Stimulated activated memory B cell treated with anti-CD40 and anti-IgM and Interleukin-4, amounts not matched to agents 10 μg/mL and 1 μg/mL and 100 μg/mL, for 72 hours (primary cell): ENCODE measurements at regions not wholly inside any gene's neighbourhood (a gene's known extent, or its start where the extent isn't known, plus 50 kb on each side); places are given as distances from the start of the nearest gene placed in this dataset.

Experiments
- ATAC-seq: fragments of 150-1000 bp; cut with Tn5 transposase; 2 replicates; pipeline ENCODE4 v1.10.0; 2021
- H3K27ac Mint-ChIP-seq: one replicate; pipeline ENCODE4 v1.8.0; 2022; ENCODE audit warnings: mild to moderate bottlenecking, mixed read lengths
- H3K27me3 Mint-ChIP-seq: one replicate; pipeline ENCODE4 v1.8.0; 2022; ENCODE audit warnings: mixed read lengths
- H3K36me3 Mint-ChIP-seq: one replicate; pipeline ENCODE4 v1.8.0; 2022; ENCODE audit warnings: mixed read lengths
- H3K4me1 Mint-ChIP-seq: one replicate; pipeline ENCODE4 v1.8.0; 2022; ENCODE audit warnings: mixed read lengths
- H3K4me3 Mint-ChIP-seq: one replicate; pipeline ENCODE4 v1.8.0; 2022; ENCODE audit warnings: mild to moderate bottlenecking, moderate library complexity, mixed read lengths
- H3K9me3 Mint-ChIP-seq: one replicate; pipeline ENCODE4 v1.8.0; 2022; ENCODE audit warnings: mixed read lengths

DNA sequence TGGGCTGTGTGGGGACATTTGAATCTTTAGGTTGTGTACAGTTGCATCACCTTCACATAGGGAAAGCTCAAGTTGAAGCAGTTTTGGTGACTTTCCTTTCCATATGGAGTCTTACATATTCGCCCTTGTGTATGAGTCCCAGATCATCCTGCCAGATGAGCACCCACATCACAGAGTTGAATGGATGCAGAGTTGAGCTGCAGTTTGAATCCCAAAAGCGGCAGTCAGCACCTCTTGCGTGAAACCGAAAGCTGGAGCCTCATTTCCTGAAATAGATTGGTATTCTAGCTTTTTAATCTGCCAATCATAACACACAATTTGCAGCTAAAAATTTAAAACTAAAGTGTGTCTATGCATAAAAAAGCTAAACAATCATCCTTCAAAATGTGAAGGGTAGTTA is 162.9 kb upstream of the DIPK2B start:
- ATAC-seq, result no peak
- H3K36me3 Mint-ChIP-seq, result no peaks in the 10 kb centered on the region
- no peaks in the 10 kb centered on the region for H3K27me3 Mint-ChIP-seq
- H3K9me3 Mint-ChIP-seq, result peaks cover 6% of the 10 kb centered on the region
- no peak overlapping the region for H3K4me3 Mint-ChIP-seq
- no peak overlapping the region for H3K27ac Mint-ChIP-seq
- no peaks in the 10 kb centered on the region for H3K4me1 Mint-ChIP-seq

DNA sequence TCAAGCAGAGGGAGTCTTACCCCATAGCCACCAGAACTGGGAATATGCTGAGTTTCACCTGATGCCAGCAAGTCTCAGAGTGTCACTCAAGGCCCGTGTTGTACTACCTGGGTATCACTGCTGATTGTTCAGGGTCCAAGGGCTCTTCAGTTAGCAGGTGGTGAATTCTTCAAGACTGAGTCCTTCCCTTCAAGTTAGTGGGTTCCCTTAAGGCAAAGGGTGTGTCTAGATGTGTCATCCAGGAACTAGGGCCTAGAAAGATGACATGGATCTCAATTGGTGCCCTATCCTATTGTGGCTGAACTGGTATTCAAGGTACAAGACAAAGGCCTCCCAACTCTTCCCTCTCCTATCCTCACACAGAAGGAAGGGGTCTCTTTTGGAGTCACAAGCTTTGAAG is 159.9 kb upstream of the DIPK2B start:
- ATAC-seq, result no peak
- Mint-ChIP-seq H3K4me1 (no peaks in the 10 kb centered on the region), H3K4me3 (no peak overlapping the region), H3K27ac (no peak overlapping the region), H3K36me3 (no peaks in the 10 kb centered on the region), H3K27me3 (peaks cover 9% of the 10 kb centered on the region), H3K9me3 (no peaks in the 10 kb centered on the region)

DNA sequence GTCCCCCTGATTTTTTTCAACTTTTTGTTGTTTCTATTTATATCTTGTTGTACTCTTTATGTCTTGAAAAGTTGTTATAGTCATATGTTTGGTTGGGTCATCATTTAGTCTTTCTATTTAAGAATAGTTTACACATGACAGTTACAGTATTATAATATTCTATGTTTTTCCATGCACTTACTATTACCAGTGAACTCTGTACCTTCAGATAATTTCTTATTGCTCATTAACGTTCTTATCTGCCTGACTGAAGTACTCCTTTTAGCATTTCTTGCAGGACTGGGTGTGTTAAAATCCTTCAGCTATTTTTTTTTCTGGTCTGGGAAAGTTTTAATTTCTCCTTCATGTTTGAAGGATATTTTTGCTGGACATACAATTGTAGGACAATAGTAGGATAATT is 157.7 kb upstream of the DIPK2B start:
- Mint-ChIP-seq H3K27ac (no peak overlapping the region), H3K9me3 (no peaks in the 10 kb centered on the region), H3K36me3 (no peaks in the 10 kb centered on the region), H3K4me1 (no peaks in the 10 kb centered on the region), H3K27me3 (peaks cover 9% of the 10 kb centered on the region), H3K4me3 (no peak overlapping the region)
- ATAC-seq, result no peak

DNA sequence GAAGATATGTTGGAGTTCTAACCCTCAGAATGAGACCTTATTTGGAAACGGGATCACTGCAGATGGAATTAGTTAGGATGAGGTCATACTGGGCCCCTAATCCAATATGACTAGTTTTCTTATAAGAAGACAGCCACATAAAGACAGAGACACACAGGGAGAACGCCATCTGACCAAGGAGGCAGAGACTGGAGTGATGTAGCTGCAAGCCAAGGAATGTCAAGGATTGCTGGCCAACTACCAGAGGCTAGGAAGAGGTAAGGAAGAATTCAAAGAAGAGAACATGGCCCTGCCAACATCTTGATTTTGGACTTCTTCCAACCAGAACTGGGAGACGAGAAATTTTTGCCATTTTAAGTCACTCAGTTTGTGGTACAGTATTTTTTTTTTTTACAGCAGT is 152.8 kb upstream of the DIPK2B start:
- Mint-ChIP-seq H3K27me3 (peaks cover 9% of the 10 kb centered on the region), H3K9me3 (peaks cover 5% of the 10 kb centered on the region), H3K4me3 (no peak overlapping the region), H3K36me3 (no peaks in the 10 kb centered on the region), H3K27ac (no peak overlapping the region), H3K4me1 (no peaks in the 10 kb centered on the region)
- ATAC-seq, result no peak

DNA sequence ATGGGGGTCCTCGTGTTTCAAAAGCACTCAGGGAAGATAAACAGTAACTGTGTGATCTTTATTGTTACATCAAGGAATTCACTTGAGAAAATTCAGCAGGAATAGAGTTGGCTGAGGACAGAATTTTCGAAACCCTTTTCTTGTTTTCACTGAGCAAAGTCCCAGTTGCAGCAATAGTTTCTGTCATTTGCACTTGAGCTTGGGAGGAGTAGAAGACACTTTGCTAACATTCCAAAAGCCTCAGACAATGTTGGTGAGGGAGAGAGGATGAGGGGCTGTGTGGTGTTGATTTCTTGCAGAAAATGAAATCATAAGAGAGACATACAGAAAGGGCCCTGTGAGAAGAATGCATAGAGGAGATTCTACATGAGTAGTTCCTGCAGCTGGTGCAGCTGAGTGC is 151.9 kb upstream of the DIPK2B start:
- no peak for ATAC-seq

DNA sequence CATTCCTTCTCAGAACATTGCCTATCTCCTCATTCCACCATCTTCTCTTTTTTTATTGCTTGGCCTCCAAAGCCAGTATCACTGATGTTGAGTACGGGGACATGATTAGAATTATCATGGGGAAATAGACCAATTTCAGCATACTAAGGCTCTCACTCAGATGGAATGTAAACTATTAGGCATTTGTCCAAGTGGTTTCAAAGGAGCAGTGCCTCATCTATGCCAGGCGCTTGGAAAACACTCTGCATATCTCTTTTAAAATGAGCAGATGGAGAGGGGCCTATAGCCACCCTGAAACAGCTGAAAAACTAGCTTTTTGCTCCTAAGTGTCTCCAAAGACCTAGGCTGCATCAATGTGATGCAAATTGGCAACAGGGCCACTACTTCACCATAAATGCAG is 150.8 kb upstream of the DIPK2B start:
- Mint-ChIP-seq H3K4me3 (no peak overlapping the region), H3K9me3 (peaks cover 5% of the 10 kb centered on the region), H3K27me3 (no peaks in the 10 kb centered on the region), H3K36me3 (no peaks in the 10 kb centered on the region), H3K27ac (no peak overlapping the region), H3K4me1 (no peaks in the 10 kb centered on the region)
- no peak for ATAC-seq

More for the DNA sequence above, 151.9 kb upstream of the DIPK2B start:
- H3K9me3 Mint-ChIP-seq, result peaks cover 5% of the 10 kb centered on the region
- no peak overlapping the region for H3K27ac Mint-ChIP-seq
- H3K27me3 Mint-ChIP-seq, result peaks cover under 1% of the 10 kb centered on the region
- no peaks in the 10 kb centered on the region for H3K4me1 Mint-ChIP-seq
- no peaks in the 10 kb centered on the region for H3K36me3 Mint-ChIP-seq
- no peak overlapping the region for H3K4me3 Mint-ChIP-seq

DNA sequence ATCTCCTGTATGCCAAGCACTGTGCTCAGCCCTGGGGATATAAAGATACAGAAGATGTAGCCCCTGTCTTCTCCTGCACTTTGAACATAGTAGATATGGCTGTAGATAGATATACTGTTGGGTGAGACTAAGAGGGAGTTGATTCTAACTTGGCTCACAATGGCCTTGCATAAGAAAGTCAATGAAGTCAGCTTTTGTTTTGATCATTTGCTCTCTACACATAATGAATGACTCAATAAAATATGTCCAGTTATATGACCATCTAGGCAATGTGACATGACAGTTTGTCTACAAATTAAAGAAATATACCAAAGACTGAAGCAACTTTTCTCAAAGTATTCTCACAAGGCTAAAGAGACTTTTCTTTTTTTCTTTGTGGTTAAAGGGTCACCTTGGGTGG is 147.6 kb upstream of the DIPK2B start:
- ATAC-seq, result no peak
- no peaks in the 10 kb centered on the region for H3K4me1 Mint-ChIP-seq
- H3K36me3 Mint-ChIP-seq, result no peaks in the 10 kb centered on the region
- H3K4me3 Mint-ChIP-seq, result no peak overlapping the region
- peaks cover 5% of the 10 kb centered on the region for H3K9me3 Mint-ChIP-seq
- no peak overlapping the region for H3K27ac Mint-ChIP-seq
- no peaks in the 10 kb centered on the region for H3K27me3 Mint-ChIP-seq

DNA sequence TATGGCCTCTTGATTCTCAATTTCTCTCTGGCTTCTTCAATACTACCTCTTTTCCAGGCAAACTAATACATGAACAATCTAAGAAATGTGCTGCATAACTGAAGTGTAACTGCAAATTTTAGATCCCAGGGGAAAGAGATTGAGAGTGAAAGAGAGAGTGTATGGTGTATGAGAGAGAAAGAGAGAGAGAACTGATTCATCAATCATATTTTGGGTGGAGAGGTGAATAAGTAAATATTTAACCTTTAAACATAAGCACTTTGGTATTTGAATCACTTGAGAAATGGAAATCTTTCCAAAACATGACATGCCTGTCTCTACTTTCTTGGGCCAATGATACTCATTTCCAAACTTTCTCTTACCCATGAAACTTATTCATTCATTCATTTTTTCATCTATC is 147.2 kb upstream of the DIPK2B start:
- no peak overlapping the region for H3K4me3 Mint-ChIP-seq
- H3K4me1 Mint-ChIP-seq, result no peaks in the 10 kb centered on the region
- H3K27ac Mint-ChIP-seq, result no peak overlapping the region
- peaks cover 5% of the 10 kb centered on the region for H3K9me3 Mint-ChIP-seq
- ATAC-seq, result no peak
- no peaks in the 10 kb centered on the region for H3K36me3 Mint-ChIP-seq
- H3K27me3 Mint-ChIP-seq, result no peaks in the 10 kb centered on the region

DNA sequence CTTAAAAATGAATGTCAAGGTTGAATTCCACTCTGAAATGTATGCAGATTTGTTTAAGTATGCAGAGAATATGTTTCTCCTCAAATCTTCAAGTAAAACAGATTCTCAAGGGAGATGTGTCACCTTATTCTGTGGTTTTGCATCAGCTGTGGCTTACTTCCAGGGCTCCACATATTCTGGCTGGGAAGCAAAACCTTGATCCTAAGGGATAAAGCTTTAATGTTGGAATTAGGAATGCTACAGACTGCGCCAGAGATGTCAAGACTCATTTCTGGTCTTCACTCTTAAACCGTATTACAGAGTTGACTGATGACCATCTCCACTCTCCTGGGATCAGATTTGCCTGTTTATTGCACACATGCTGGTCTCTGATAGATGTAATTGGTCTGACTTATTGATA is 143.9 kb upstream of the DIPK2B start:
- Mint-ChIP-seq H3K4me3 (no peak overlapping the region), H3K36me3 (no peaks in the 10 kb centered on the region), H3K27ac (no peak overlapping the region), H3K27me3 (no peaks in the 10 kb centered on the region), H3K4me1 (no peaks in the 10 kb centered on the region), H3K9me3 (no peaks in the 10 kb centered on the region)
- ATAC-seq, result no peak

DNA sequence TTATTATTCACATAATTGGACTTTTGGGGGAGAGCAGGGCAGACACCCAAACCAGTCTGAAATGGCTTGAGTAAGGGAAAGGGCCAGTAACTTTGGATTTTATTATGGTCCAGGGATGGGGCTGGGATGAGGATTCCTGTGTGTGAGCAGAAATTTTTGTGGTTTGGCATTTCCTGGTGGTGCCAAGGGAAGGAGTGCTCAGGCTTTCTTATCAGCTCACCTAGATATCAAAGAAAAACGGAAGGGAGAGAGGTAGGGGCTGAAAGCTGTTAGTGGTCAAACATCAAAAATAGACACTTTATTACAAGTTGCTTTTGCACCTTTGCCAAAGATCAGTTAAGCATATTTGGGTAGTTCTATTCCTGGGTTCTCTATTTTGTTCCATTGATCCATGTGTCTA is 128.5 kb upstream of the DIPK2B start:
- Mint-ChIP-seq H3K9me3 (no peaks in the 10 kb centered on the region), H3K36me3 (no peaks in the 10 kb centered on the region), H3K27ac (no peak overlapping the region), H3K4me1 (no peaks in the 10 kb centered on the region), H3K27me3 (no peaks in the 10 kb centered on the region), H3K4me3 (no peak overlapping the region)
- ATAC-seq, result no peak

DNA sequence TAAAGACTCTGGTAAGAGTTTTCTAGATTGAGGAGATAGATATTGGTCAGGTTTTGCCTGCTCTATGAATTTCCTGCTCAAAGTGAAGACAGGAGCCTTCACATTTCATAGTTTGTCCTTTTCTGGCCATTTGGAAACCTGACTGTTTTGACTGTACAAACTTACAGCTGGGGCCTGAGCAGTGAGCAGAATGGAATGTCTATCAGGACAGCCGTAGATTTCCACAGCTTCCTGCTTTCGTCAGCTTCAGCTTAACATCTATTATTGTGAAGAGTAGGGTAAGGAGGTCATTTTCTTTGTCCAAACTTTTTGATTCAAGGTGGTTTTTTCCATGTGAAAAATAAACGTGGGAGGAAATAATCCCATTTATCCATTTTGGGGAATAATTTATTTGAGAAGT is 124.3 kb upstream of the DIPK2B start:
- Mint-ChIP-seq H3K4me1 (no peaks in the 10 kb centered on the region), H3K36me3 (no peaks in the 10 kb centered on the region), H3K4me3 (no peak overlapping the region), H3K9me3 (no peaks in the 10 kb centered on the region), H3K27me3 (no peaks in the 10 kb centered on the region), H3K27ac (no peak overlapping the region)
- no peak for ATAC-seq

DNA sequence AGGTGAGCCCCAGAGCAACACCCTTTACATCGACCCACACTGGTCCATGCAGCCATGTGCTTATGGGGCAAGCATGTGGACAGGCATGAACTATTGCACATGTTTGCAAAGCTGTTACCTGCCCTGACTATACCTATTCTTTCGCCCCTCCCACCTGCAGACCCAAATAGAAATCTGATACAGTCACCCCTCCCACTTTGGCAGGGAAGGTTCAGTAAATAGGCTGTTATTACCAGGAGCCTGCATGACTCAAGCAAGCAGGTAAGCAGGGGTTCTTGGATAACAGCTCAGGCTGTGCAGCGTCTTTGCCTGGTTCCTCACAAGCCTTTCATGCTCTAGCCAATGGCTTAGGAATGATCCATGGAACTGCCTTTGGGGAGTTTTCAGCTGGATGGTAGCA is 122.7 kb upstream of the DIPK2B start:
- no peaks in the 10 kb centered on the region for H3K4me1 Mint-ChIP-seq
- no peak overlapping the region for H3K27ac Mint-ChIP-seq
- no peaks in the 10 kb centered on the region for H3K9me3 Mint-ChIP-seq
- no peaks in the 10 kb centered on the region for H3K36me3 Mint-ChIP-seq
- H3K27me3 Mint-ChIP-seq, result no peaks in the 10 kb centered on the region
- H3K4me3 Mint-ChIP-seq, result no peak overlapping the region
- no peak for ATAC-seq

DNA sequence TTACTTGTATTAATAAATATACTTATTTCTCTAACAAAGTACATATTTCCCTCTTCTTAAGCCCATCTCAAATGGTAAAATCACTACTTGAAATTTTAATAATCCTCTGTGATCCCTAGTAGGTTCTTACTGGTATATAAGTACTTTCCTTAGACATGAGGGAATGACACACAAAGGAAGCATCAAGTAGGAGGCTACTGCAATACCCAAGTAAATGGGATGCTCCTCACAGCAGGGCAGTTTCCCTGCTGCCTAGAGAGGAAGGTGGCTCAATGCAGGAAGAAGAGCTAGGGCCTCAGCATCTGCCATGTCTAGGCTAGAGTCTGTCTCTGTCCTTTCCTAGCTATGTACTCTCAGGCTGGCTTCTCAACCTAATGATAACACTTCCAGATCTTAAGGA is 122.1 kb upstream of the DIPK2B start:
- no peak overlapping the region for H3K4me3 Mint-ChIP-seq
- no peaks in the 10 kb centered on the region for H3K27me3 Mint-ChIP-seq
- ATAC-seq, result no peak
- H3K9me3 Mint-ChIP-seq, result no peaks in the 10 kb centered on the region
- H3K27ac Mint-ChIP-seq, result no peak overlapping the region
- H3K4me1 Mint-ChIP-seq, result no peaks in the 10 kb centered on the region
- no peaks in the 10 kb centered on the region for H3K36me3 Mint-ChIP-seq

DNA sequence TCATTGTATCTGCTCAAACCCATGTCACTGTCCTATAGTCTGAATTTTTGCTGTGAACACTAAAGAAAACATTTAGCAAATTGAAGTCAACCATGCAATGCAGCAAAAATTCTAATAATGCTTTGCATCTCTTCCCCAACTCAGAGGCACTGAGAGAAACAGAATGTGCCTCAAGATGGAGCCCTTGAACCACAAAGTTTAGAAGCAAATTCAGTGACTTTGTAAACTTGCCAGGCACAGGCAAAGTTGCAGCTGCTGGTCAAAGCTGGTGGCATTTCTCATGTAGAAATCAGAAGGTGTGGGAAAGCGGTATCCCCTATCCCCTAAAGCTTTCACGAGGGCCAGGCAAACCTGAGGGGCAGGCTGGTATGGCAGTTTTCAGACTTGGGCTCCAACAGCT is 121.7 kb upstream of the DIPK2B start:
- H3K4me3 Mint-ChIP-seq, result no peak overlapping the region
- no peak overlapping the region for H3K27ac Mint-ChIP-seq
- H3K9me3 Mint-ChIP-seq, result no peaks in the 10 kb centered on the region
- H3K27me3 Mint-ChIP-seq, result no peaks in the 10 kb centered on the region
- no peak for ATAC-seq
- H3K36me3 Mint-ChIP-seq, result no peaks in the 10 kb centered on the region
- no peaks in the 10 kb centered on the region for H3K4me1 Mint-ChIP-seq

DNA sequence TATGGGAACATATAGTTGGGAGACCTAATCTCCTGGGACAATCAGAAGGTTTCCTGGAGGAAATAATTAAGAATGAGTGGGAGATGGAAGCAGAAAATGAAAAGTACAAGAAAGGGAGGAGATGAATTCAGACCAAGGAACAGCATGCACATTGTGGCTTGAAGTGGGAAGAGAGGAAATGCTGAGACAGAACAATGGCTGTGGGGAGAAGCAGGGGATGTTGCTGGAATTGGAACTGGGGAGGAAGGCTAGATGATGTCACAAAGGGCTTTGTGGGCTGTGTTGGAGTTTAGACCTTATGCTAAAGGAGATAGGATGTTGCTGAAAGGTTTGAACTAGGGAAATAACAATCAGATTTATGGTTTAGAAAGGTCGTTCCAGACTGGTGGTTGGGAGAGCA is 119.5 kb upstream of the DIPK2B start:
- no peaks in the 10 kb centered on the region for H3K36me3 Mint-ChIP-seq
- no peak overlapping the region for H3K27ac Mint-ChIP-seq
- no peaks in the 10 kb centered on the region for H3K27me3 Mint-ChIP-seq
- H3K4me1 Mint-ChIP-seq, result no peaks in the 10 kb centered on the region
- H3K9me3 Mint-ChIP-seq, result no peaks in the 10 kb centered on the region
- no peak for ATAC-seq
- H3K4me3 Mint-ChIP-seq, result no peak overlapping the region

DNA sequence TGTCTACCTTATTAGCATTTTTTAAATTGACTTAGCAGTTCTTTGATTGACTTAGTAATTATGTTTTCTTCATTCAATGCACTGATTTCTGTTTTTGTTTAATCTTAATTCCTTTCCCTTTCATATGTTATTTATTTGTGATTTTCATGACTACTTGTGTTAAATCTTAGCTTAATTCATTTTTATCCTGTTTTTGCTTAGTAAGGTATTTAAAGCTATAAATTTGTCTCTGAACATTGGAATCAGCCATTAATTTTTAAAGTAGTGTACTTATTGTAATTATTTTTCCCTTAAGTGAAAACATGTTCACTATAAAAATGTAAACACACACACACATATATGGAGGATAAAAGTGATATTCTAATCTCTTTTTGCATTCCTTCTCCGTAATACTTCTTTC is 109.1 kb upstream of the DIPK2B start:
- no peak for ATAC-seq
- H3K36me3 Mint-ChIP-seq, result no peaks in the 10 kb centered on the region
- H3K27ac Mint-ChIP-seq, result no peak overlapping the region
- H3K4me3 Mint-ChIP-seq, result no peak overlapping the region
- peaks cover 9% of the 10 kb centered on the region for H3K27me3 Mint-ChIP-seq
- H3K4me1 Mint-ChIP-seq, result no peaks in the 10 kb centered on the region
- H3K9me3 Mint-ChIP-seq, result peaks cover 3% of the 10 kb centered on the region

DNA sequence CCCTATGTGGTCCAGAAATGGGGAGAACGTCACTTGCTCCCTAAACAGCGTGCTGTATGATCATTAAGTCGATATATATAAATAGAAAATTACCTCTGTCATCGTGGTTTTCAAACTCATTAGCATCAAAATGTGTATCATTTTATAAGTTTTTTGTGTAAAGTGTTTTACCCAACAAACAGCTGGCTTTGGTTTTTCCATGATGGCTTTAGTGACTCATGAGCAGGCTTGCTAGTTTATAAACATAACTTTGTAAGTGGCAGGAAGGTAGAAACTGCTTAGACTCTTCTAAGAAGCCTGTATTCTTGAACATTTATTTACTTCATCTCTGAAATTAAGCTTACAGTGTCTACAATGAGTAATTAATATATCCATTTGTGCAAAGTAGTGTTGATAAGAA is 108.4 kb upstream of the DIPK2B start:
- H3K36me3 Mint-ChIP-seq, result no peaks in the 10 kb centered on the region
- no peak overlapping the region for H3K27ac Mint-ChIP-seq
- ATAC-seq, result no peak
- peaks cover 7% of the 10 kb centered on the region for H3K27me3 Mint-ChIP-seq
- H3K4me3 Mint-ChIP-seq, result no peak overlapping the region
- H3K9me3 Mint-ChIP-seq, result peaks cover 3% of the 10 kb centered on the region
- H3K4me1 Mint-ChIP-seq, result no peaks in the 10 kb centered on the region
